ENCODE measurements at regions not wholly inside any gene's neighbourhood (a gene's known extent, or its start where the extent isn't known, plus 50 kb on each side); places are given as distances from the start of the nearest gene placed in this dataset.

GRCh38 chr2:42871372-42871771 lies 79.0 kb upstream of the HAAO start:
- no peak overlapping the region for H3K4me2 ChIP-seq (ENCODE audit: insufficient read depth, low read length)
- H3K27ac ChIP-seq (ENCODE audit: insufficient read depth, low read depth, low read length): no peak overlapping the region
- no TSS peak for BruUV-seq (replicated peaks)
- H3K9me1 ChIP-seq (replicated peaks; ENCODE audit: control insufficient read depth, extremely low read depth, insufficient read depth, low read length): no peaks in the 10 kb centered on the region
- no peaks in the 10 kb centered on the region for H3K27me3 ChIP-seq (ENCODE audit: control insufficient read depth in 2 of 2, insufficient read depth in 2 of 2, low read length in 2 of 2)
- peaks cover 6% of the 10 kb centered on the region for H3K4me1 ChIP-seq (ENCODE audit: control insufficient read depth, extremely low read depth, insufficient read depth, low read length)
- H4K20me1 ChIP-seq (replicated peaks; ENCODE audit: control insufficient read depth, extremely low read depth, insufficient read depth, low read length): no peaks in the 10 kb centered on the region
- intact Hi-C loops (cut with micrococcal nuclease): no loop called here
- no peak for TF ChIP-seq POLR2AphosphoS5 (IDR thresholded peaks at IDR 0.05; ENCODE audit: insufficient read depth, low read depth, low read length)
- no peak for TF ChIP-seq FOS (IDR thresholded peaks at IDR 0.05; ENCODE audit: borderline replicate concordance, insufficient read depth, low read length)
- no peak for TF ChIP-seq POLR2A (IDR thresholded peaks at IDR 0.05; ENCODE audit: low read depth, low read length)
- TF ChIP-seq MYC (IDR thresholded peaks at IDR 0.05; ENCODE audit: low read depth, low read length): no peak
- no peak for TF ChIP-seq MAX (IDR thresholded peaks at IDR 0.05; ENCODE audit: insufficient read depth, insufficient read length)
- TF ChIP-seq EZH2 (IDR thresholded peaks at IDR 0.05; ENCODE audit: borderline replicate concordance, low read depth, low read length, severe bottlenecking): no peak
- TF ChIP-seq, protein P1, sequence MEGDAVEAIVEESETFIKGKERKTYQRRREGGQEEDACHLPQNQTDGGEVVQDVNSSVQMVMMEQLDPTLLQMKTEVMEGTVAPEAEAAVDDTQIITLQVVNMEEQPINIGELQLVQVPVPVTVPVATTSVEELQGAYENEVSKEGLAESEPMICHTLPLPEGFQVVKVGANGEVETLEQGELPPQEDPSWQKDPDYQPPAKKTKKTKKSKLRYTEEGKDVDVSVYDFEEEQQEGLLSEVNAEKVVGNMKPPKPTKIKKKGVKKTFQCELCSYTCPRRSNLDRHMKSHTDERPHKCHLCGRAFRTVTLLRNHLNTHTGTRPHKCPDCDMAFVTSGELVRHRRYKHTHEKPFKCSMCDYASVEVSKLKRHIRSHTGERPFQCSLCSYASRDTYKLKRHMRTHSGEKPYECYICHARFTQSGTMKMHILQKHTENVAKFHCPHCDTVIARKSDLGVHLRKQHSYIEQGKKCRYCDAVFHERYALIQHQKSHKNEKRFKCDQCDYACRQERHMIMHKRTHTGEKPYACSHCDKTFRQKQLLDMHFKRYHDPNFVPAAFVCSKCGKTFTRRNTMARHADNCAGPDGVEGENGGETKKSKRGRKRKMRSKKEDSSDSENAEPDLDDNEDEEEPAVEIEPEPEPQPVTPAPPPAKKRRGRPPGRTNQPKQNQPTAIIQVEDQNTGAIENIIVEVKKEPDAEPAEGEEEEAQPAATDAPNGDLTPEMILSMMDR (IDR thresholded peaks at IDR 0.05; ENCODE audit: extremely low read depth in 1 of 2, insufficient read depth in 1 of 2, low read depth in 1 of 2, low read length in 2 of 2): no peak
- TF ChIP-seq GATA2 (IDR thresholded peaks at IDR 0.05; ENCODE audit: insufficient read depth, insufficient read length, low read depth, low read length): no peak
- no peak for TF ChIP-seq JUN (IDR thresholded peaks at IDR 0.05; ENCODE audit: borderline replicate concordance, insufficient read depth, insufficient read length, low read depth)
- peaks cover 2% of the 10 kb centered on the region for H3K9me3 ChIP-seq (replicated peaks; ENCODE audit: control insufficient read depth, insufficient read depth, low read length)
- H2AFZ ChIP-seq (ENCODE audit: low read depth, low read length): no peak overlapping the region
- POLR2A ChIA-PET: no interaction called here
- no peak overlapping the region for H3K9ac ChIP-seq (replicated peaks; ENCODE audit: extremely low read depth, insufficient read depth, low read length)
- H3K4me3 ChIP-seq (replicated peaks in 1 of 3; ENCODE audit: insufficient read depth in 1 of 3, low read depth in 1 of 3, low read length in 3 of 3): no peak overlapping the region
- FAIRE-seq: no peak
- dilution Hi-C loops (cut with MboI; ENCODE audit: extremely low pct_ligation_motif_present, low sequenced_read_pairs): no loop called here
- no peaks in the 10 kb centered on the region for H3K79me2 ChIP-seq (ENCODE audit: control insufficient read depth, insufficient read depth, low read length)
- CTCF ChIA-PET: no interaction called here
- no peaks in the 10 kb centered on the region for H3K36me3 ChIP-seq (ENCODE audit: control insufficient read depth in 2 of 2, extremely low read depth in 1 of 2, insufficient read depth in 2 of 2, low read length in 2 of 2)
- DNase-seq (ENCODE audit: low read depth, low spot score): no peak

Measured in endothelial cell of umbilical vein (primary cell).